ENCODE measurements at regions not wholly inside any gene's neighbourhood (a gene's known extent, or its start where the extent isn't known, plus 50 kb on each side); places are given as distances from the start of the nearest gene placed in this dataset.
A peak's percentile ranks its signal among the peaks of the same experiment; 100 is the strongest.

GRCh38 chr6:20310185-20310584 lies 91.5 kb upstream of the E2F3 start:
- no peaks in the 10 kb centered on the region for H3K27me3 ChIP-seq (ENCODE audit: control insufficient read depth in 2 of 2, insufficient read depth in 2 of 2, low read length in 2 of 2)
- no peak overlapping the region for H3K9ac ChIP-seq (ENCODE audit: low read depth in 1 of 2, low read length in 2 of 2)
- H3K9me3 ChIP-seq (ENCODE audit: control insufficient read depth in 2 of 2, low read length in 2 of 2) = no peaks in the 10 kb centered on the region
- no peaks in the 10 kb centered on the region for H3K36me3 ChIP-seq (ENCODE audit: control insufficient read depth in 2 of 2, insufficient read depth in 2 of 2, low read length in 2 of 2)
- no peaks in the 10 kb centered on the region for H3K4me1 ChIP-seq (ENCODE audit: control insufficient read depth in 2 of 2, insufficient read depth in 2 of 2, low read length in 2 of 2)
- no peak overlapping the region for H3K4me3 ChIP-seq (ENCODE audit: low read length in 2 of 2)
- H3K27ac ChIP-seq (ENCODE audit: low read depth in 2 of 2, low read length in 2 of 2) = no peak overlapping the region

GRCh38 chr6:20312606-20313005 lies 89.1 kb upstream of the E2F3 start:
- no peaks in the 10 kb centered on the region for H3K36me3 ChIP-seq (ENCODE audit: control insufficient read depth in 2 of 2, insufficient read depth in 2 of 2, low read length in 2 of 2)
- no peak overlapping the region for H3K9ac ChIP-seq (ENCODE audit: low read depth in 1 of 2, low read length in 2 of 2)
- no peak overlapping the region for H3K4me3 ChIP-seq (ENCODE audit: low read length in 2 of 2)
- H3K27me3 ChIP-seq (ENCODE audit: control insufficient read depth in 2 of 2, insufficient read depth in 2 of 2, low read length in 2 of 2) = no peaks in the 10 kb centered on the region
- H3K4me1 ChIP-seq (ENCODE audit: control insufficient read depth in 2 of 2, insufficient read depth in 2 of 2, low read length in 2 of 2) = no peaks in the 10 kb centered on the region
- no peaks in the 10 kb centered on the region for H3K9me3 ChIP-seq (ENCODE audit: control insufficient read depth in 2 of 2, low read length in 2 of 2)
- no peak overlapping the region for H3K27ac ChIP-seq (ENCODE audit: low read depth in 2 of 2, low read length in 2 of 2)

- Histone ChIP-seq H3K9me3 (ENCODE audit: control insufficient read depth in 2 of 2, low read length in 2 of 2) (no peaks in the 10 kb centered on the region), H3K27me3 (ENCODE audit: control insufficient read depth in 2 of 2, insufficient read depth in 2 of 2, low read length in 2 of 2) (no peaks in the 10 kb centered on the region), H3K36me3 (ENCODE audit: control insufficient read depth in 2 of 2, insufficient read depth in 2 of 2, low read length in 2 of 2) (no peaks in the 10 kb centered on the region), H3K4me3 (ENCODE audit: low read length in 2 of 2) (no peak overlapping the region), H3K4me1 (ENCODE audit: control insufficient read depth in 2 of 2, insufficient read depth in 2 of 2, low read length in 2 of 2) (no peaks in the 10 kb centered on the region), H3K9ac (ENCODE audit: low read depth in 1 of 2, low read length in 2 of 2) (no peak overlapping the region), H3K27ac (ENCODE audit: low read depth in 2 of 2, low read length in 2 of 2) (no peak overlapping the region)
Measured at GRCh38 chr6:20313051-20313450, 88.6 kb upstream of the E2F3 start.

GRCh38 chr6:20313960-20314530 lies 87.6 kb upstream of the E2F3 start:
- Histone ChIP-seq H3K4me3 (ENCODE audit: low read length in 2 of 2) (no peak overlapping the region), H3K27ac (ENCODE audit: low read depth in 2 of 2, low read length in 2 of 2) (no peak overlapping the region), H3K9me3 (ENCODE audit: control insufficient read depth in 2 of 2, low read length in 2 of 2) (no peaks in the 10 kb centered on the region), H3K4me1 (ENCODE audit: control insufficient read depth in 2 of 2, insufficient read depth in 2 of 2, low read length in 2 of 2) (no peaks in the 10 kb centered on the region), H3K27me3 (ENCODE audit: control insufficient read depth in 2 of 2, insufficient read depth in 2 of 2, low read length in 2 of 2) (no peaks in the 10 kb centered on the region), H3K9ac (ENCODE audit: low read depth in 1 of 2, low read length in 2 of 2) (no peak overlapping the region), H3K36me3 (ENCODE audit: control insufficient read depth in 2 of 2, insufficient read depth in 2 of 2, low read length in 2 of 2) (no peaks in the 10 kb centered on the region)

GRCh38 chr6:20314866-20315845 lies 86.5 kb upstream of the E2F3 start:
- Histone ChIP-seq H3K9ac (ENCODE audit: low read depth in 1 of 2, low read length in 2 of 2) (no peak overlapping the region), H3K4me3 (ENCODE audit: low read length in 2 of 2) (no peak overlapping the region), H3K9me3 (ENCODE audit: control insufficient read depth in 2 of 2, low read length in 2 of 2) (no peaks in the 10 kb centered on the region), H3K27me3 (ENCODE audit: control insufficient read depth in 2 of 2, insufficient read depth in 2 of 2, low read length in 2 of 2) (no peaks in the 10 kb centered on the region), H3K36me3 (ENCODE audit: control insufficient read depth in 2 of 2, insufficient read depth in 2 of 2, low read length in 2 of 2) (no peaks in the 10 kb centered on the region), H3K27ac (ENCODE audit: low read depth in 2 of 2, low read length in 2 of 2) (no peak overlapping the region), H3K4me1 (ENCODE audit: control insufficient read depth in 2 of 2, insufficient read depth in 2 of 2, low read length in 2 of 2) (peaks cover 0 to under 1% of the 10 kb centered on the region in 2 donors)

- no peak overlapping the region for H3K4me3 ChIP-seq (ENCODE audit: low read length in 2 of 2)
- no peaks in the 10 kb centered on the region for H3K9me3 ChIP-seq (ENCODE audit: control insufficient read depth in 2 of 2, low read length in 2 of 2)
- H3K9ac ChIP-seq (ENCODE audit: low read depth in 1 of 2, low read length in 2 of 2) = no peak overlapping the region
- H3K27ac ChIP-seq (ENCODE audit: low read depth in 2 of 2, low read length in 2 of 2) = no peak overlapping the region
- no peaks in the 10 kb centered on the region for H3K27me3 ChIP-seq (ENCODE audit: control insufficient read depth in 2 of 2, insufficient read depth in 2 of 2, low read length in 2 of 2)
- H3K4me1 ChIP-seq (ENCODE audit: control insufficient read depth in 2 of 2, insufficient read depth in 2 of 2, low read length in 2 of 2) = peaks cover 0 to 5% of the 10 kb centered on the region in 2 donors
- no peaks in the 10 kb centered on the region for H3K36me3 ChIP-seq (ENCODE audit: control insufficient read depth in 2 of 2, insufficient read depth in 2 of 2, low read length in 2 of 2)
Measured at GRCh38 chr6:20317430-20317829, 84.2 kb upstream of the E2F3 start.

GRCh38 chr6:20318851-20319387 lies 82.8 kb upstream of the E2F3 start:
- Histone ChIP-seq H3K4me3 (ENCODE audit: low read length in 2 of 2) (no peak overlapping the region), H3K27me3 (ENCODE audit: control insufficient read depth in 2 of 2, insufficient read depth in 2 of 2, low read length in 2 of 2) (no peaks in the 10 kb centered on the region), H3K27ac (ENCODE audit: low read depth in 2 of 2, low read length in 2 of 2) (peak overlapping the region in 1 of 2 donors; percentile 74)

GRCh38 chr6:20319520-20320357 lies 81.9 kb upstream of the E2F3 start:
- Histone ChIP-seq H3K27me3 (ENCODE audit: control insufficient read depth in 2 of 2, insufficient read depth in 2 of 2, low read length in 2 of 2) (no peaks in the 10 kb centered on the region), H3K27ac (ENCODE audit: low read depth in 2 of 2, low read length in 2 of 2) (peak overlapping the region; percentile 11 to 74), H3K4me1 (ENCODE audit: control insufficient read depth in 2 of 2, insufficient read depth in 2 of 2, low read length in 2 of 2) (peaks cover 0 to 5% of the 10 kb centered on the region in 2 donors), H3K9me3 (ENCODE audit: control insufficient read depth in 2 of 2, low read length in 2 of 2) (no peaks in the 10 kb centered on the region), H3K9ac (ENCODE audit: low read depth in 1 of 2, low read length in 2 of 2) (peak overlapping the region in 1 of 2 donors; percentile 61), H3K4me3 (ENCODE audit: low read length in 2 of 2) (peak overlapping the region; percentile 18 to 34), H3K36me3 (ENCODE audit: control insufficient read depth in 2 of 2, insufficient read depth in 2 of 2, low read length in 2 of 2) (no peaks in the 10 kb centered on the region)

More at GRCh38 chr6:20318851-20319387, 82.8 kb upstream of the E2F3 start:
- Histone ChIP-seq H3K4me1 (ENCODE audit: control insufficient read depth in 2 of 2, insufficient read depth in 2 of 2, low read length in 2 of 2) (peaks cover 0 to 5% of the 10 kb centered on the region in 2 donors), H3K36me3 (ENCODE audit: control insufficient read depth in 2 of 2, insufficient read depth in 2 of 2, low read length in 2 of 2) (no peaks in the 10 kb centered on the region), H3K9ac (ENCODE audit: low read depth in 1 of 2, low read length in 2 of 2) (no peak overlapping the region), H3K9me3 (ENCODE audit: control insufficient read depth in 2 of 2, low read length in 2 of 2) (no peaks in the 10 kb centered on the region)

GRCh38 chr6:20325641-20326421 lies 75.8 kb upstream of the E2F3 start:
- H3K4me1 ChIP-seq (ENCODE audit: control insufficient read depth in 2 of 2, insufficient read depth in 2 of 2, low read length in 2 of 2) = no peaks in the 10 kb centered on the region
- H3K9ac ChIP-seq (ENCODE audit: low read depth in 1 of 2, low read length in 2 of 2) = no peak overlapping the region
- H3K27ac ChIP-seq (ENCODE audit: low read depth in 2 of 2, low read length in 2 of 2) = no peak overlapping the region
- no peaks in the 10 kb centered on the region for H3K9me3 ChIP-seq (ENCODE audit: control insufficient read depth in 2 of 2, low read length in 2 of 2)
- H3K36me3 ChIP-seq (ENCODE audit: control insufficient read depth in 2 of 2, insufficient read depth in 2 of 2, low read length in 2 of 2) = no peaks in the 10 kb centered on the region
- no peak overlapping the region for H3K4me3 ChIP-seq (ENCODE audit: low read length in 2 of 2)
- H3K27me3 ChIP-seq (ENCODE audit: control insufficient read depth in 2 of 2, insufficient read depth in 2 of 2, low read length in 2 of 2) = no peaks in the 10 kb centered on the region
